ENCODE measurements at regions not wholly inside any gene's neighbourhood (a gene's known extent, or its start where the extent isn't known, plus 50 kb on each side); places are given as distances from the start of the nearest gene placed in this dataset.

- no peaks in the 10 kb centered on the region for H3K27me3 ChIP-seq
- H3K4me1 ChIP-seq = peaks cover 9% of the 10 kb centered on the region; the same call in 1 of the 2 replicates
- no peaks in the 10 kb centered on the region for H3K36me3 ChIP-seq
- DNase-seq = no peak
- H3K4me3 ChIP-seq (ENCODE audit: low read depth, low read length) = no peak overlapping the region
- TF ChIP-seq CTCF (IDR thresholded peaks at IDR 0.05; ENCODE audit: low read depth, low read length) = no peak
- no peaks in the 10 kb centered on the region for H3K9me3 ChIP-seq
Observed at GRCh38 chr1:193754151-193754550, 567.7 kb upstream of the B3GALT2 start.

- Histone ChIP-seq H3K27me3 (no peaks in the 10 kb centered on the region), H3K4me1 (peaks cover 9% of the 10 kb centered on the region; the same call in 1 of the 2 replicates), H3K4me3 (ENCODE audit: low read depth, low read length) (no peak overlapping the region), H3K36me3 (no peaks in the 10 kb centered on the region), H3K9me3 (no peaks in the 10 kb centered on the region)
- DNase-seq = no peak
- no peak for TF ChIP-seq CTCF (IDR thresholded peaks at IDR 0.05; ENCODE audit: low read depth, low read length)
Observed at GRCh38 chr1:193753038-193753756, 566.8 kb upstream of the B3GALT2 start.

- no peak for TF ChIP-seq CTCF (IDR thresholded peaks at IDR 0.05; ENCODE audit: low read depth, low read length)
- no peaks in the 10 kb centered on the region for H3K9me3 ChIP-seq
- no peaks in the 10 kb centered on the region for H3K36me3 ChIP-seq
- DNase-seq = no peak
- no peak overlapping the region for H3K4me3 ChIP-seq (ENCODE audit: low read depth, low read length)
- no peaks in the 10 kb centered on the region for H3K27me3 ChIP-seq
- H3K4me1 ChIP-seq = peaks cover 9% of the 10 kb centered on the region; the same call in 1 of the 2 replicates
Observed at GRCh38 chr1:193749868-193750267, 563.5 kb upstream of the B3GALT2 start.

- TF ChIP-seq CTCF (IDR thresholded peaks at IDR 0.05; ENCODE audit: low read depth, low read length) = no peak
- Histone ChIP-seq H3K36me3 (no peaks in the 10 kb centered on the region), H3K4me1 (peaks cover 9% of the 10 kb centered on the region; the same call in 1 of the 2 replicates), H3K4me3 (ENCODE audit: low read depth, low read length) (no peak overlapping the region), H3K9me3 (no peaks in the 10 kb centered on the region), H3K27me3 (no peaks in the 10 kb centered on the region)
- DNase-seq = no peak
Observed at GRCh38 chr1:193747579-193747978, 561.2 kb upstream of the B3GALT2 start.

GRCh38 chr1:193741228-193741627 lies 554.8 kb upstream of the B3GALT2 start:
- Histone ChIP-seq H3K36me3 (no peaks in the 10 kb centered on the region), H3K9me3 (no peaks in the 10 kb centered on the region), H3K4me3 (ENCODE audit: low read depth, low read length) (no peak overlapping the region), H3K27me3 (no peaks in the 10 kb centered on the region), H3K4me1 (no peaks in the 10 kb centered on the region)
- TF ChIP-seq CTCF (IDR thresholded peaks at IDR 0.05; ENCODE audit: low read depth, low read length) = no peak
- no peak for DNase-seq

GRCh38 chr1:193740762-193741161 lies 554.3 kb upstream of the B3GALT2 start:
- Histone ChIP-seq H3K36me3 (no peaks in the 10 kb centered on the region), H3K4me1 (no peaks in the 10 kb centered on the region), H3K4me3 (ENCODE audit: low read depth, low read length) (no peak overlapping the region), H3K9me3 (no peaks in the 10 kb centered on the region), H3K27me3 (no peaks in the 10 kb centered on the region)
- no peak for TF ChIP-seq CTCF (IDR thresholded peaks at IDR 0.05; ENCODE audit: low read depth, low read length)
- no peak for DNase-seq
